CD4-positive, alpha-beta T cell treated with Interleukin-1 beta for 1 hour (primary cell): ENCODE measurements at regions not wholly inside any gene's neighbourhood (a gene's known extent, or its start where the extent isn't known, plus 50 kb on each side); places are given as distances from the start of the nearest gene placed in this dataset.
"Not testable (repeated sequence)": the region's sequence is repeated elsewhere in the genome, so short reads cannot be mapped to it uniquely, and the experiment has no call there.

Experiments used
- DNase-seq, 2 donors: peaks; one replicate each; pipeline ENCODE4 v3.0.0-alpha.2; 2020 to 2022

GRCh38 chr2:89797320-89798038 lies 1106.0 kb downstream of the RPIA start:
- no peak for DNase-seq

DNA sequence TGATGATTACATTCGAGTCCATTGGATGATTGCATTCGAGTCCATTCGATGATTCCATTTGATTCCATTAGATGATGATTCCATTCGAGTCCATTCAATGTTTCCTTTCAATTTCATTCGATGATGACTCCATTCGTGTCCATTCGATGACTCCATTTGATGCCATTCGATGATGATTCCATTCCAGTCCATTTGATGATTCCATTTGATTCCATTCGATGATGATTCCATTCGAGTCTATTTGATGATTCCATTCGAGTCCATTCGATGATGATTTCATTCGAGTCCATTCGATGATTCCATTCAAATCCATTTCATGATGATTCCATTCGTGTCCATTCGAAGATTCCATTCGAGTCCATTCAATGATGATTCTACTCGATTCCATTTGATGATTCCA lies 1109.7 kb downstream of the RPIA start:
- not testable (repeated sequence) for DNase-seq

DNA sequence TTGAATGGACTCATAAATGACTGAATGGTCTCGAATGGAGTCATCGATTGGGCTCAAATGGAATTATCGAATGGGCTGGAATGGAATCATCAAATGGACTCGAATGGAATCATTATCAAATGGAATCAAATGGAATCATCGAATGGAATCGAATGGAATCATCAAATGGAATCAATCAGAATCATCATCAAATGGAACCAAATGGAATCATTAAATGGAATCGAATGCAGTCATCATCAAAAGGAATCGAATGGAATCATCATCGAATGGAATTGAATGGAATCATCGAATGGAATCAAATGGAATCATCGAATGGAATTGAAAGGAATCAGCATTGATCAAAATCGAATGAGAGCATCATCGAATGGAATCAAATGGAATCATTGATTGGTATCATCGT lies 1114.9 kb downstream of the RPIA start:
- not testable (repeated sequence) for DNase-seq

DNA sequence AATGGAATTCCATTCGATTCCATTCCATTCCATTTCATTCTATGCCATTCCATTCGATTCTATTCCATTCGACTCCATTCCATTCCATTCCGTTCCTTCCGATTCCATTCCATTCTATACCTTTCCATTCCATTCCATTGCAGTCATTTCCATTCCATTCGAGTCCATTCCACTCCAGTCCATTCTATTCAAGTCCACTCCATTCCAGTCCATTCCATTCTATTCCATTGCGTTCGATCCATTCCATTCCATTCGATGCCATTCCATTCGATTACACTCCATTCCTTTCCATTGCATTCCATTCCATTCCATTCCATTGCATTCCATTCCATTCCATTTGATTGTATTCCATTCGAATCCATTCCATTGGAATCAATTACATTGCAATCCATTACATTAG lies 1119.8 kb downstream of the RPIA start:
- no peak for DNase-seq

DNA sequence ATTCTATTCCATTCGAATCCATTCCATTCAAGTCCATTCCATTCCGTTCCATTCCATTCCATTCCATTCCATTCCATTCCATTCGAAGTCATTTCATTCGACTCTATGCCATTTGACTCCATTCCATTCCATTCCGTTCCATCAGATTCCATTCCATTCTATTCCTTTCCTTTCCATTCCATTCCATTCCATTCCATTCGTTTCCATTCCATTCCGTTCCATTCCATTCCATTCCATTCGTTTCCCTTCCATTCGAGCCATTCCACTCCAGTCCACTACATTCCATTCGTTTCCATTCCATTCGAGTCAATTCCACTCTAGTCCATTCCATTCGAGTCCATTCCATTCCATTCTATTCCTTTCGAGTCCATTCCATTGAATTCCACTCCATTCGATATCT lies 1120.4 kb downstream of the RPIA start:
- DNase-seq, result not testable (repeated sequence)

DNA sequence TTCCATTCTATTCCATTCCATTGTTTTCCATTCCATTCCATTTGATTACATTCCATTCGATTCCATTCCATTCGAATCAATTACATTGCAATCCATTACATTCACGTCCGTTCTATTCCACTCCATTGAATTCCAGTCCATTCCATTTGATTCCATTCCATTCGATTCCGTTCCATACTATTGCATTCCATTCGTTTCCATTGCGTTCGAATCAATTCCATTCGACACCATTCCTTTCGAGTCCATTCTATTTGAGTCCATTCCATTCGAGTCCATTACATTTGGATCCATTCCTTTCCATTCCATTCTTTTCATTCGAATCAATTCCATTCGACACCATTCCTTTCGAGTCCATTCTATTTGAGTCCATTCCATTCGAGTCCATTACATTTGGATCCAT lies 1122.9 kb downstream of the RPIA start:
- not testable (repeated sequence) for DNase-seq

- no peak for DNase-seq
These were observed 1127.4 kb downstream of the RPIA start for GRCh38 chr2:89818873-89819272.

- no peak for DNase-seq
These were observed 1128.3 kb downstream of the RPIA start for GRCh38 chr2:89819809-89820208.

DNA sequence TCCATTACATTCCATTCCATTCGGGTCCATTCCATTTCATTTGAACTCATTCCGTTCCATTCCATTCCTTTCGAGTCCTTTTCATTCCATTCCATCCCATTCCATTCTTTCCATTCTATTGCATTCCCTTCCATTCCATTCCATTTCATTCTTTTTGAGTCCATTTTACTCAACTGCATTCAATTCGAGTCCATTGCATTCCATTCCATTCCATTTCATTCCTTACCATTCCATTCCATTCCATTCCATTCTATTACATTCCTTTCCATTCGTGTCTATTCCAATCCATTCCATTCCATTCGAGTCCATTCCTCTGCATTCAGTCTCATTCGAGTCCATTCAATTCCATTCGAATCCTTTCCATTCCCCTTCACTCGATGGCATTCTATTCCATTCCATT lies 1128.8 kb downstream of the RPIA start:
- no peak for DNase-seq

- no peak for DNase-seq
These were observed 1130.0 kb downstream of the RPIA start for GRCh38 chr2:89821455-89821945.

DNA sequence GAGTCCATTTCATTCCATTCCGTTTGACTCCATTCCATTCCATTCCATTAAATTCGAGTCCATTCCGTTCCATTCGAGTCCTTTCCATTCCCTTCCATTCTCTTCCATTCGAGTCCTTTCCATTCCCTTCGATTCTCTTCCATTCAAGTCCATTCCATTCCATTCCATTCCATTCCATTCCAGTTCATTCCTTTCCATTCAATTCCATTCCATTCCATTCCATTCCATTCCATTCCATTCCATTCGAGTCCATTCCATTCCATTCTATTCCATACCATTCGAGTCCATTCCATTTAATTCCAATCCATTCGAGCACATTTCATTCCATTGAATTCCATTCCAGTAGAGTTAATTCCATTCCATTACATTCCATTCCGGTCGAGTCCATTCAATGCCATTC lies 1130.9 kb downstream of the RPIA start:
- not testable (repeated sequence) for DNase-seq

GRCh38 chr2:89823556-89823955 lies 1132.1 kb downstream of the RPIA start:
- no peak for DNase-seq

DNA sequence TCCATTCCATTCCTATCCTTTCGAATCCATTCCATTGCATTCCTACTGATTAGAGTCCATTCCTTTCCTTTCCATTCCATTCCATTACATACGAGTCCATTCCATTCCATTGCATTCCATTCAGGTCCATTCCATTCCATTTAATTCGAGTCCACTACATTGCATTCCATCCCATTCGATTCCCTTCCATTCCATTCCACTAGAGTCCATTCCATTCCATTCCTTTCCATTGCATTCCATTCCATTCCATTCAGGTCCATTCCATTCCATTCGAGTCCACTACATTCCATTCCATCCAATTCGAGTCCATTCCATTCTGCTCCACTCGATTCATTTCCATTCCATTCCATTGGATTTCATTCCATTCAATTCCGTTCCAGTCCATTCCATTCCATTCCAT lies 1133.6 kb downstream of the RPIA start:
- DNase-seq, result no peak

- DNase-seq, result not testable (repeated sequence)
These were observed 1135.3 kb downstream of the RPIA start for GRCh38 chr2:89826741-89827140.

- not testable (repeated sequence) for DNase-seq
These were observed 1136.4 kb downstream of the RPIA start for GRCh38 chr2:89827829-89828228.

- not testable (repeated sequence) for DNase-seq
These were observed 1136.9 kb downstream of the RPIA start for GRCh38 chr2:89828416-89828815.

DNA sequence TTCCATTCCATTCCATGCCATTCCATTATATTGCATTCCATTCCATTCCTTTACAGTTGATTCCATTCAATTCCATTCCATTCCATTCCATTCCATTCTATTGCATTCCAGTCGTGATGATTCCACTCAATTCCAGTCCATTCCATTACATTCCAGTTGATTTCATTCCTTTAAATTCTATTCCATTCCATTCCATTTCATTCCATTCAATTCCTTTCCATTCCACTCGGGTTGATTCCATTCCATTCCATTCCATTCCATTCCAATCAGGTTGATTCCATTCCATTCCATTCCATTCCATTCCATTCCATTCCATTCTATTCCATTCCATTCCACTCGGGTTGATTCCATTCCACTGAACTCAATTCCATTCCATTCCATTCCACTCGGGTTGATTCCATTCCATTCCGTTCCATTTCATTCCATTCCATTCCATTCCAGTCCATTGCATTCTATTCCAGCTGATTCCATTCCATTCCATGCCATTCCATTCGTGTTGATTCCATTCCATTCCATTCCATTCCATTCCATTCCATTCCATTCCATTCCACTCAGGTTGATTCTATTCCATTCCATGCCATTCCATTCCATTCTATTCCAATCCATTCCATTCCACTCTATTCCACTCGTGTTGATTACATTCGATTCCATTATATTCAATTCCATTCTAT lies 1137.6 kb downstream of the RPIA start:
- not testable (repeated sequence) for DNase-seq

- DNase-seq, result no peak
These were observed 1138.4 kb downstream of the RPIA start for GRCh38 chr2:89829828-89830227.

DNA sequence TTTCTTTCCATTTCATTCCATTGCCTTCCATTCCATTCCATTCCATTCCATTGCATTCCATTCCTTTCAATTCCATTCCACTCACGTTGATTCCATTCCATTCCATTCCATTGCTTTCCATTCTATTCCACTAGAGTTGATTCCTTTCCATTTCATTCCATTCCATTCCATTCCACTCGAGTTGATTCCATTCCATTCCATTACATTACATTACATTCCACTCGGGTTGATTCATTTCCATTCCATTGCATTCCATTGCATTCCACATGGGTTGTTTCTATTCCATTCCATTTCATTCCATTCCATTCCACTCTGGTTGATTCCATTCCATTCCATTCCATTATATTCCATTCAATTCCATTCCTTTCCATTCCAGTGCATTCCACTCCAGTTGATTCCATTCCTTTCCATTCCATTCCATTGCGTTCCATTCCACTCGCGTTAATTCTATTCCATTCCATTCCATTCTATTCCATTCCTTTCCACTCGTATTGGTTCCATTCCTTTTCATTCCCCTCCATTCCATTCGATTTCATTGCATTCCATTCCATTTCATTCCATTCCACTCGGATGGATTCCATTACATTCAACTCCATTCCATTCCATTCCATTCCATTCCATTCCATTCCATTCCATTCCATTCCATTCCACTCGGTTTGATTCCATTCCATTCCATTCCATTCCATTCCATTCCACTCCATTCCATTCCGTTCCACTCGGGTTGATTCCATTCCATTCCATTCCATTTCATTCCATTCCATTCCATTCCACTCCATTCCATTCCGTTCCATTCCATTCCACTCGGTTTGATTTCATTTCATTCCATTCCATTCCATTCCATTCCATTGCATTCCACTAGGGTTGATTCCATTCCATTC lies 1139.1 kb downstream of the RPIA start:
- not testable (repeated sequence) for DNase-seq

GRCh38 chr2:89831641-89832498 lies 1140.4 kb downstream of the RPIA start:
- no peak for DNase-seq

GRCh38 chr2:89833116-89833779 lies 1141.8 kb downstream of the RPIA start:
- no peak for DNase-seq

DNA sequence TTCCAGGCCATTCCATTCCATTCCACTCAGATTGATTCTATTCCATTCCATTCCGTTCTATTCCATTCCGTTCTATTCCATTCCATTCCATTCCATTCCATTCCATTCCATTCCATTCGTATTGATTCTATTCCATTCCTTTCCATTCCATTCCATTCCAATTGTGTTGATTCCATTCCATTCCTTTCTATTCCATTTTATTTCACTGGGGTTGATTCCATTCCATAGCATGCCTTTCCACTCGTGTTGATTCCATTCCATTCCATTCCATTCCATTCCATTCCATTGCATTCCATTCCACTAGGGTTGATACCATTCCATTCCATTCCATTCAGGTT lies 1142.3 kb downstream of the RPIA start:
- no peak for DNase-seq
